GM18951 (cell line): ENCODE measurements at regions not wholly inside any gene's neighbourhood (a gene's known extent, or its start where the extent isn't known, plus 50 kb on each side); places are given as distances from the start of the nearest gene placed in this dataset.

ENCODE experiments used
- POLR2A ChIP-seq: IDR thresholded peaks from 4 replicates; pipeline ENCODE4 v1.6.1; 2011; ENCODE audit warnings: mild to moderate bottlenecking; ENCODE audit not compliant: insufficient read length, insufficient read depth; ENCODE audit errors: extremely low read depth
- in situ Hi-C: fragments of 300-500 bp; cut with MboI; formaldehyde crosslinking; loops from one replicate; pipeline ENCODE4 v1.12.0; 2022; ENCODE audit warnings: low sequenced_read_pairs, mixed read lengths, inconsistent platforms; ENCODE audit not compliant: unreplicated experiment

DNA sequence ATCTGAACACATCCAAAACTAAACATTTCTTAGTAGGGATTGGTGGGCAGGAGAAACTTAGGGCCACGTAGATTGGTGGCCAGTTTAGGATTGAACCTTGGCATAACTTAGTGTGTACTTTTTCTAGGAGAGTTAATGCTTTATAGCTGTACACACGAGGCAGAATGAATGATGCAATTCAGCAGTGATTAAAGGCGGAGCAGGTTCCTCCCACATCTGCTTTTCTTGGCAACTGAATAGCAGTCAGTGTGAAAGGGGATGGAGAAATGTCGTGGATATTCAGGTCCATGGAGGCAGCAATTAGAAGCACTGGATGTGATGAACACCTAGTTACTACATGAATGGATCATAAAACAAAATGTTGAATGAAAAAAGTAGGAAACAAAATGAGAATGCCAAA lies 493.8 kb downstream of the FUT8 start:
- TF ChIP-seq POLR2A = no peak
- in situ Hi-C loops = no loop called here

DNA sequence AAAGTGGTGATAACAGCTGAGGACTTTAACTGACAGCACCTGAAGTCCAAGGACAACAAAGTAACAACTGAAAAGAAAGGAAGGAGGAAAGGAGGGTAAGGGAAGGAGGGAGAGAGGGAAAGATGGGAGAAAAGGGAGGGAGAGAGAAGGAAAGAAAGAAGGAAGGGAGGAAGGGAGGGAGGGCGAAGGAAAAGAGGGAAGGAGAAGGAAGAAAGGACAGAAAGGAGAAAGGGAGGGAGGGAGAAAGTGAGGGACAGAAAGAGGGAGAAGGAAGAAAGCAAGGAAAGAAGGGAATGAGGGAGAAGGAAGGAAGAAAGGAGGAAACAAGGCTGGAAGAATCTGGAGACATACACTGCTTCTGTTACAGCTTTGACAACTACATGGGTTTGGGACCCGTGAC lies 494.4 kb downstream of the FUT8 start:
- in situ Hi-C loops = no loop called here

DNA sequence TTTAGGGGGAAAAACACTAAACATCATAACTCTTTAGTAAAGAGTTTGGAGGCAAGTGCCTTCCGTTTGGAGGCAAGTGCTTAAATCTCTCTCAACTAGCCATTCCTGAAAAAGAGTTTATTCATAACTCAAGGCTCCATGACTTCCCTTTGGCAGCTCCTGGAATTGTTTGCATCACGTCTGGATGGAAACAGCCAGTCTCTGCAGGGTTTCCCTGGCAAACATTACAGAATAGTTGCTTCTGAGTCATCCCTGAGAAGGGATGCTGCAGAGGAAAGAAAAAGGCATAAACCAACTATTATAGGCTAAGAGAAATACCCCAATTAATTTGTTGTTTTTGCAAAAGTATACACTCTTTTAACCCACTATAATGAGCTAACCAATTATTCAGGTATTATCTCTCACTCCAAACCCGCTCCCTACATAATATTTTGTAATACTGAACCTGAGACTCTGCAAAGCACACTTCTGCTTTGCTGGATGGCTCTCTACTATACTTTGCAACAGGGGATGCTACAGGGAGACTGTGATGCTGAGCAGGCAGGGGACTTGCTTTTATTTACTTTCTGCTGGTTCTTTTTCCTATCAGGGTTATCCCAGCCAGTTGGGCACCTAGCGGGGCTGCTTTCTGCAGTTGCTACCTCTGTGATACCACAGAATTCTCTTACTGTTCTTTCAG lies 497.7 kb downstream of the FUT8 start:
- TF ChIP-seq POLR2A = no peak

More for the DNA sequence above, 494.4 kb downstream of the FUT8 start:
- TF ChIP-seq POLR2A = no peak

DNA sequence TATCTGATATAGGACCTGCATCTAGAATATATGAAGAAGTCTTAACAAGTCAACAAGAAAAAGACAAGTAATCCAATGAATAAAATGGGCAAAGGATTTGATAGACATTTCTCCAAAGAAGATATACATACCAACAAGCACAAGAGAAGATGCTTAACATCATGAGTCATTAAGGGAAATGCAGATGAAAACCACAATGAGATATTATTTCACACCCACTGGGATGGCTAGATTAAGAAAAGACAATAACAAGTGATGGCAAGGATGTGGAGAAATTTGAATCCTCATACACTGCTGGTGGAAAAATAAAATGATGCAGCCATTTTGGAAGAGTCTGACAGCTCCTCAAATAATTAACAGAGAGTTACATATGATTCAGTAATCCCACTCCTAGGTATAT lies 502.6 kb downstream of the FUT8 start:
- TF ChIP-seq POLR2A = no peak
- in situ Hi-C loops = no loop called here

More for the DNA sequence above, 497.7 kb downstream of the FUT8 start:
- in situ Hi-C loops = no loop called here

DNA sequence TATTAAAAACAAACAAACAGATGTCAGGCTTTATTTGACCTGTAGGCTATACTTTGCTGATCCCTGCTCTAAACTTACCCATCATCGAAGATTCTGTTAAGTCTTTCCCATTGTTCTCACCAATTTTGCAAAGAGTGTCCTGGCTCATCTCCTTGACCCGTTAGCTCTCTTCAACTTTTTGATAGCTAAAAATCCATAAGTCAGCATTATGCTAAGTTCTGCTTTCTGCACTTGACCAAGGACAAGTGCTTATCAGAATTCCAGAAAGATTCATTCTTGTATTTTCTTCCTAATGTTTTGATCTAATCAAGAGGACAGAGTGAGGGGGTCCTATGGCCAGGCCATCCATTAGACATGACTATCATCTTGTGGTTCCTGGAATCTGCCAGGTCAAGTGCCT lies 503.5 kb downstream of the FUT8 start:
- in situ Hi-C loops = no loop called here
- TF ChIP-seq POLR2A = no peak

DNA sequence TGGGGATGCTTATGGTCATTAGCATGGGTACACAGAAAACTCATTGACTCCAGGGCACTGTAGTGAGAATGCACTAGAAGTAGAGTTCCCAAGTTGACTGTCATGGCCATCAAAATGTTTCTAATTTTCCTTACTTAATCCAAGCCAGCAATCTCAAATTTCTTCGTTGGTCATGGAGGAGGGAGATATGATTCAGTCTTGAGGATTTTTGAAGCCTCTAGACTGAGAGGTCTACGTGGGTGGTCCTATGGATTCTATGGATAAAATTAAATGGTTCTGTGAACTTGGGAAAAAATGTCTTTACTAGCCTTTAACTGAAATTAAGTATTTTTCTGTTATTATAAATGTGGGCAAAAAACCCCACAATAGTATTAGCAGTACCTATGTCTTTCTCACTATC lies 508.5 kb downstream of the FUT8 start:
- in situ Hi-C loops = no loop called here
- TF ChIP-seq POLR2A = no peak

DNA sequence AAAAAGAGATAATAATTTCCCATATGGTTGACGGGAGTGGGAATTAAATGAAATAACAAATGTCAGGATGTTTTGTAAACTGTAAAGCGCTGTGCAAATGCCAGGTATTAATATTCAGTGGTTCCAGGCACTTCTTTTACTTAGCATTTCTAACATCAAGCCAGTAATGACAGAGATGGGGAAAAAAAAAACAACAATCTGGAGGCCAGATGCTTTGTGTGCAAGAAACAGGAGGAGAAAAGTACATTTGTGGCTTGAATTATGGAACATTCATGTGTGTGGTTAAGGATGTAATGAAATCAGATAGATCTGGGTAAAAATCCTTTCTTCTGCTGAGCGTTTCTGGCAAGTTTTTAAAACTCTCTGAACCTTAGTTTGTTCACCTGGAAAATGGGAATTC lies 509.6 kb downstream of the FUT8 start:
- in situ Hi-C loops = no loop called here

DNA sequence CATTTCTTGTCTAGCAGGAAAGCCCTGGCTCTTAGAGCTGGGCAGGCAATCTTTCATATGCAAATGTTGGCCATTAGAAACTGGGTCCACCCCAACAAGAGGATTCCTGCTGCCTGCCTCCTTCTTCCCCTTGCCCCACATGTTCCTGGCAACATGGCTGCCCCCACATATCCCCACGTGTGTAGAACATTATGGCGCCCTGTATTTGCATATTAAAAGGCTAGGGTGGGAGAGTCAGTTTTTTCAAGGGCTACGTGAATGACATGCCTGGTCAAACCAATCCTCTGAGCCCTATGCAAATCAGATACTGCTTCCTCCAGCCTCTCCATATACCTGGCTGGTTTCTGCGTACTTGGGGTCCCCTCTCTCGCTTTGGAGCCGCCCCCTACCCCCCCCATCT lies 514.0 kb downstream of the FUT8 start:
- in situ Hi-C loops = no loop called here
- TF ChIP-seq POLR2A = no peak

More for the DNA sequence above, 509.6 kb downstream of the FUT8 start:
- no peak for TF ChIP-seq POLR2A

DNA sequence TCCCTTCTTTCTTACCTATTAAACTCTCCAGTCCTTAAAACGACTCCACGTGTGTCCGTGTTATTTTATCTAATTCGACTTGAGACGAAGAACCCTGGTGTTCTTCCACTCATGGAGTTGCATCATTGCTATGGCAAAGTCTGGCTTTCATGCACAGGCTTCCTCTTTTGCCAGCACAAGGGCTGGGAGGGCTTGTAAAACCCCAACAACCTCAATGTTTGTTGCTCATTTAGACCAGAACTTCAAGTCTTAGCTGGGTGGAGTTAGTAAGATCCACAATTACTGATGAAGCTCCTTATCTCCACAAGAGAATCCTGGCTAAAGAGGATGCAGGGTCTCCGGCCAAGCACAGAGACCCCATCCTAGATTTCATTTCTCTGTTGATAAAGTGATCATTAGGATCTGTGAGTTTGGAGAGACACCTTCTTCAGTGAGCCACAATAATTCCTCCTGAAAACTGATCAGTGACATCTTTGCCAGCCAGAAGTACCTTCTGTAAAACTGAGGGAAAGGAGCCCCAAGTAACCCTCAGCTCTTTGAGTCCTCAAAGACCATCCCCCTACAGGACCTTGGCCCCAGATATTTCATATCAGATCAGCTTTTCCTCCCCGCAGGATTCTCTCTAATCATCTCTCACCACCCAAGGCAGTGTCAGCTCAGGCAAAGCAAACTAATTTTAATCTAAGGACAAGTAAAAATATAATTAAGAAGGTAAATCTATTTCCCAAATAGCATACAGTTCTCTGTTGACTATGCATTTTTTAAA lies 514.6 kb downstream of the FUT8 start:
- in situ Hi-C loops = no loop called here
- TF ChIP-seq POLR2A = no peak

DNA sequence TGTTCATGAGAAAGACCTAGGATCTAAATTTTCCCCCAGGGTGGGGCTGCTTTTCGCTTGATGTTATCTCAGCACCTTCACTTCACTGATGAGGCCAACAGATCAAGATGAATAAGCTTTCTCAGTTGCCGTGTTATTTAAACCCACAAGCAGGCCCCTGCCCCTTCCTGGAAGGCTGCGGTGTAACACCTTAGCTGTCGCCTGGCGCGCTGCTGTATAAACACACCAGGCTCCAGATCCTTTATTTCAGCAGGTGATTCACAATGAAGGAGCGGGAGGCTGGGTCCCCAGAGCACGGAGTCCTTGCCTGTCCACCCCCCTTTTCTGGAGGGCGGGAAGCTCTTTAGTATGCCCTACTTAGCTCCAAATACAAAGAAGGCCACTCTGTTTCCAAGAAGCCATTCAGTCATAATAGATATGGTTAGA lies 515.4 kb downstream of the FUT8 start:
- no peak for TF ChIP-seq POLR2A
- in situ Hi-C loops = no loop called here

DNA sequence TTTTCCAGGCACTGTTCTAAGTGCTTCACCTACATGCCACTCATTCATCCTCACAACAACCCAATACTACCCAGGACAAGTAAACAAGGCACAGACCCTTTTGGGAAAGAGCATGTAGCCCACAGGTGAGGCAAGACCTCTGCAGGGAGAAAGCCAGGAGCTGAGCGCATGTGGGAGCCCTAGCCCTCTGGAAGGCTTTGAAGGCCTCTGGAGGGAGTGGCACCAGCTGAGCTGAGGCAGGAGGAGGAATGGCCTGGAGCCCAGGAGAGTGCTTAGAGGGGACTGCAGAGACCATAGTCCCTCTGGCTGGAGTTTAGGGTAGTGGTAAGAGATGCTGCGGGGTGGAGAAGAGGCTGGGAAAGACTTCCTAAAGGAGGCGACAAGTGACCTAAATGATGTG lies 516.5 kb downstream of the FUT8 start:
- in situ Hi-C loops = no loop called here

DNA sequence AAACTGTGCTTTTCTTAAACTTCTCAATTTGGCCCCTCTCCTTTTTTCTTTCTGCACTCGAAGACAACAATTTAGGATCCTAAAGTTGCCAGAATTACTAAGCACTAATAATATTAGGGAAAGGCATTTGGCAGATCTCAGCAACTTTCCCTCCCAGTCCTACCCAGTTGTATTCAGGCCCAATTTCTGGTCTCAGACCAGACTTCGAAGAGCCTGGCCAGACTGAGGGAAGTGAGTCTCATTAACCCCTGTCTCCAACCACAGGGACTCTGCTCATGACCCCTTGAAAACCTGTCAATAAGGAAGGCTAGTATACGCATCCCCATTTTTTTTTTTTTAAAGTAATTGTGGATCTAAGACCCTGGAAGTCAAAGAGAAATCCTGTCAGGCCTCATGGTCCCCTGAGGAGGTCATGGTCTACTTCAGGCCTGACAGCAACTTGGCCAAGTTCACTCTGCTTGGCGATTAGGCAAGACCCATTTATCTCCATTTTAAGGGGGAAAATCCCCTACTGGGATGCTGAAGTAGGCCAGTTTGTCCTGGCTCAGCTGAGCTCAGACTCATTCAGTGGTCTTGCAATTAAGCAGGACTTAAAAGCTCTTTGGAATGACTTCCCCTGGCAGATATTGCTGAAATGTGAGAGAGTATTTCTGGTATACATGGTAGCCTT lies 521.0 kb downstream of the FUT8 start:
- TF ChIP-seq POLR2A = no peak
- in situ Hi-C loops = no loop called here

More for the DNA sequence above, 516.5 kb downstream of the FUT8 start:
- no peak for TF ChIP-seq POLR2A

DNA sequence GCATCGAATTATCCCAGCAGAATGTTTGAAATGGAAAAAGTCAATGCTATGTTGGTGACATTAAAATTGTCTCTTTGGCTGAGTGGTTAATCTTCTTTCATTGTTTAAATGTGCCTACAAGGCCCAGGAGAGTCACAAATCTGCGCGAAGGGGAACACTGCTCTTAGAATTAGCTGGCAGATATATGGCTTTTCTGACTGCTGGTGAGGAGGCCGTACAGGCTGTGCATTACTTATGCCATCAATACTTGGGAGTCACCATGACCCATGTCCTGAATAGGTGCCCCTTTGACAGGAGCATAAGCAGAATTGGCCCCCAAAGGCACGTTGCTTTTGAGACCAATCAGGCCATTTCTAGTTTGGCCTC lies 521.5 kb downstream of the FUT8 start:
- in situ Hi-C loops = no loop called here
- TF ChIP-seq POLR2A = no peak
